Mesendoderm (in vitro differentiated cells): ENCODE measurements at regions not wholly inside any gene's neighbourhood (a gene's known extent, or its start where the extent isn't known, plus 50 kb on each side); places are given as distances from the start of the nearest gene placed in this dataset.

Experiments used
- DNase-seq: peaks from one replicate; pipeline ENCODE4 v3.0.0; 2013
- H2AK5ac ChIP-seq: 2 replicates; pipeline ENCODE4 v1.6.1; 2013; ENCODE audit warnings: low read length, inconsistent platforms
- H2BK120ac ChIP-seq: 2 replicates; pipeline ENCODE4 v1.6.1; 2013; ENCODE audit warnings: low read depth, mild to moderate bottlenecking, low read length, moderate library complexity, mixed read lengths
- H2BK15ac ChIP-seq: replicated peaks from 2 replicates; pipeline ENCODE4 v1.6.1; 2013; ENCODE audit warnings: low read depth, mild to moderate bottlenecking, moderate library complexity
- H2BK5ac ChIP-seq: 2 replicates; pipeline ENCODE4 v1.6.1; 2013; ENCODE audit warnings: low read length, inconsistent platforms
- H3K18ac ChIP-seq: 2 replicates; pipeline ENCODE4 v1.6.1; 2013; ENCODE audit warnings: mild to moderate bottlenecking, low read length, mixed read lengths
- H3K23ac ChIP-seq: one replicate; pipeline ENCODE4 v1.6.1; 2013; ENCODE audit warnings: low read length
- H3K27ac ChIP-seq: 2 replicates; pipeline ENCODE4 v1.5.1; 2013; ENCODE audit warnings: low read depth, mild to moderate bottlenecking, inconsistent platforms, low read length, moderate library complexity
- H3K27me3 ChIP-seq: 2 replicates; pipeline ENCODE4 v1.6.1; 2013; ENCODE audit warnings: low read length, control low read depth, mild to moderate bottlenecking, inconsistent platforms; ENCODE audit not compliant: insufficient read depth, poor library complexity
- H3K36me3 ChIP-seq: 2 replicates; pipeline ENCODE4 v1.6.1; 2013; ENCODE audit warnings: low read length, inconsistent platforms; ENCODE audit not compliant: control insufficient read depth, insufficient read depth
- H3K4ac ChIP-seq: one replicate; pipeline ENCODE4 v1.6.1; 2013; ENCODE audit warnings: low read depth, mild to moderate bottlenecking, low read length, moderate library complexity
- H3K4me1 ChIP-seq: 2 replicates; pipeline ENCODE4 v1.6.1; 2013; ENCODE audit warnings: low read depth, low read length, inconsistent platforms; ENCODE audit not compliant: control insufficient read depth
- H3K4me2 ChIP-seq: 2 replicates; pipeline ENCODE4 v1.6.1; 2013; ENCODE audit warnings: low read length
- H3K4me3 ChIP-seq: 2 replicates; pipeline ENCODE4 v1.5.1; 2013; ENCODE audit warnings: mild to moderate bottlenecking, low read length
- H3K56ac ChIP-seq: one replicate; pipeline ENCODE4 v1.6.1; 2013; ENCODE audit warnings: low read length
- H3K79me1 ChIP-seq: 2 replicates; pipeline ENCODE4 v1.6.1; 2013; ENCODE audit warnings: low read length, inconsistent platforms
- H3K79me2 ChIP-seq: 2 replicates; pipeline ENCODE4 v1.6.1; 2013; ENCODE audit warnings: mild to moderate bottlenecking, low read length; ENCODE audit not compliant: control insufficient read depth, insufficient read depth
- H3K9ac ChIP-seq: 2 replicates; pipeline ENCODE4 v1.6.1; 2013; ENCODE audit warnings: low read length, inconsistent platforms
- H4K5ac ChIP-seq: one replicate; pipeline ENCODE4 v1.6.1; 2013; ENCODE audit warnings: low read length
- H4K8ac ChIP-seq: one replicate; pipeline ENCODE4 v1.6.1; 2013; ENCODE audit warnings: low read depth, mild to moderate bottlenecking, control low read depth, low read length, moderate library complexity
- WGBS: extraction: QIAGEN DNeasy Blood & Tissue Kit; methylation state at CpG from one replicate; pipeline ENCODE4 v1.1.7; 2013; ENCODE audit warnings: low lambda C conversion rate, missing lambda C conversion rate; ENCODE audit not compliant: insufficient coverage; ENCODE audit errors: extremely low coverage; 5-methylcytosine and 5-hydroxymethylcytosine counted together

- H2BK5ac ChIP-seq, result no peak overlapping the region
- no peaks in the 10 kb centered on the region for H3K79me2 ChIP-seq
- no peaks in the 10 kb centered on the region for H3K79me1 ChIP-seq
- no peak overlapping the region for H4K8ac ChIP-seq
- H2BK15ac ChIP-seq, result no peak overlapping the region
- H3K36me3 ChIP-seq, result no peaks in the 10 kb centered on the region
- H3K23ac ChIP-seq, result no peak overlapping the region
- no peaks in the 10 kb centered on the region for H3K4me1 ChIP-seq
- no CpG with 5 or more reads among the region's 3 CpGs for WGBS
- H3K18ac ChIP-seq, result no peak overlapping the region
- H3K9ac ChIP-seq, result no peak overlapping the region
- H3K4ac ChIP-seq, result no peak overlapping the region
- DNase-seq, result no peak
- H2AK5ac ChIP-seq, result no peak overlapping the region
- H3K4me2 ChIP-seq, result no peak overlapping the region
- H3K56ac ChIP-seq, result no peak overlapping the region
- no peak overlapping the region for H3K27ac ChIP-seq
- no peak overlapping the region for H2BK120ac ChIP-seq
- no peaks in the 10 kb centered on the region for H3K27me3 ChIP-seq
- H3K4me3 ChIP-seq, result no peak overlapping the region
- no peak overlapping the region for H4K5ac ChIP-seq
Observed at GRCh38 chr20:22223236-22223635, 361.1 kb downstream of the FOXA2 start.

DNA sequence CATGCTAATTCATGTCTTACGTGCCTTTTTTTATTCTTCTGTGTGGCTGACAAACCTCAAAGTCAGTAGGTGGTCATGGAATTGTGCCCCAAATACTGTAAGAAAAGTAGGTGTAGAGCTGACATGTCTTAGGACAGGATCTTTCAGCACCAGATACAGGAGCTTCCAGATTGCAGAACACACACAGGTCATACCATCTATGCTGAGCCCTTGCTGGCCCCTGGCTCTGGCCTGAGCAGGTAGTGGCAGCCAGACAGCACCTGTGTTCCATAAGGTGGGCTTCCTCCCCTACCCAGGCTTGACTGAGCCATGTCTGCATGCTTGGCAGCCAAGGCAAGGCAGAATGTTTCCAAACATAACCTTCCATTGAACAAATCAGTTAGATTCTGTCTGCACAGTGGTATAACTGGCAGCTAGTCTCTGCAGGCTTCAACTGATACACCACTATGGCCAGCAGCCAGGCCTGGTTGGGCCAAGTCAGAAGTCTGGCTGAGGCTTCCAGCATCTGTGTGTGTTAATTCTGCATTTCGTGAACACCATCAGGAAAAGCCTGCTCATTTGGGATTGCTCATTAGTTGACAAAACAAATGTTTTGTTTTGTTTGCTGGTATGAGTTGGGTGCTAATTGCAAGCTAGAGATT, 366.5 kb downstream of the FOXA2 start:
- Histone ChIP-seq H2BK120ac (no peak overlapping the region), H2BK5ac (no peak overlapping the region), H4K8ac (no peak overlapping the region), H3K23ac (no peak overlapping the region), H3K27me3 (no peaks in the 10 kb centered on the region), H3K27ac (no peak overlapping the region), H3K9ac (no peak overlapping the region), H3K4me2 (no peak overlapping the region), H3K79me2 (no peaks in the 10 kb centered on the region), H3K79me1 (no peaks in the 10 kb centered on the region), H3K4me1 (no peaks in the 10 kb centered on the region), H2AK5ac (no peak overlapping the region), H3K4ac (no peak overlapping the region), H2BK15ac (no peak overlapping the region), H4K5ac (no peak overlapping the region), H3K18ac (no peak overlapping the region), H3K4me3 (no peak overlapping the region), H3K56ac (no peak overlapping the region), H3K36me3 (no peaks in the 10 kb centered on the region)
- WGBS, result no CpG with 5 or more reads among the region's 2 CpGs
- no peak for DNase-seq

DNA sequence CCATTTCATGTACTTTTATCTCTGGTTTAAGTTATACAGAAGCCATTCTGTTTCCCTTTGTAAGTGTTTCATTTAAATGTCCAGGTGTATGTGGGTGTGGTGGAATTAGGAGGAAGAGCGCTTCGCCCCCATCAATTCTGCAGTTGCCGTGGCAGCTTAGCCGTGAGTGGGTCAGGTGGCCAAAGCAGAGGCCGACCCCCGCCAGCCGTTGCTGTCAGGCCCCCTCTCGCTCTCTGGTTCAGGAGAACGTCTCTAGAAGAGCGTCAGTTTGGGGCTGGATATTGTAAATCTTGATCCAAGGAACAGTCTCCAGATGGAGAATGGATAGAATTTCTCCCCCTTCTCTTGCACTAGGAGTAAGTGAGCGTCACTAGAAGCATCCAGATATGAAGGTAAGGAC, 367.4 kb downstream of the FOXA2 start:
- no peak for DNase-seq

GRCh38 chr20:22214296-22214695, 370.1 kb downstream of the FOXA2 start:
- H3K18ac ChIP-seq, result no peak overlapping the region
- H3K23ac ChIP-seq, result no peak overlapping the region
- DNase-seq, result no peak
- H3K9ac ChIP-seq, result no peak overlapping the region
- H2BK120ac ChIP-seq, result no peak overlapping the region
- H3K79me2 ChIP-seq, result no peaks in the 10 kb centered on the region
- no peak overlapping the region for H2BK15ac ChIP-seq
- H2BK5ac ChIP-seq, result no peak overlapping the region
- no peaks in the 10 kb centered on the region for H3K27me3 ChIP-seq
- H3K36me3 ChIP-seq, result no peaks in the 10 kb centered on the region
- no CpG with 5 or more reads among the region's 3 CpGs for WGBS
- no peak overlapping the region for H3K4ac ChIP-seq
- no peaks in the 10 kb centered on the region for H3K4me1 ChIP-seq
- no peak overlapping the region for H4K8ac ChIP-seq
- no peaks in the 10 kb centered on the region for H3K79me1 ChIP-seq
- H3K56ac ChIP-seq, result no peak overlapping the region
- no peak overlapping the region for H2AK5ac ChIP-seq
- H3K4me3 ChIP-seq, result no peak overlapping the region
- H4K5ac ChIP-seq, result no peak overlapping the region
- H3K4me2 ChIP-seq, result no peak overlapping the region
- no peak overlapping the region for H3K27ac ChIP-seq

More for the DNA sequence above, 367.4 kb downstream of the FOXA2 start:
- no peak overlapping the region for H2BK15ac ChIP-seq
- no peak overlapping the region for H4K5ac ChIP-seq
- no peak overlapping the region for H3K9ac ChIP-seq
- no peak overlapping the region for H3K27ac ChIP-seq
- H3K36me3 ChIP-seq, result no peaks in the 10 kb centered on the region
- H2BK120ac ChIP-seq, result no peak overlapping the region
- H4K8ac ChIP-seq, result no peak overlapping the region
- H3K23ac ChIP-seq, result no peak overlapping the region
- H3K79me1 ChIP-seq, result no peaks in the 10 kb centered on the region
- no CpG with 5 or more reads among the region's 11 CpGs for WGBS
- H3K18ac ChIP-seq, result no peak overlapping the region
- H2BK5ac ChIP-seq, result no peak overlapping the region
- no peaks in the 10 kb centered on the region for H3K27me3 ChIP-seq
- no peak overlapping the region for H3K4ac ChIP-seq
- H3K4me3 ChIP-seq, result no peak overlapping the region
- no peak overlapping the region for H2AK5ac ChIP-seq
- H3K4me2 ChIP-seq, result no peak overlapping the region
- no peak overlapping the region for H3K56ac ChIP-seq
- no peaks in the 10 kb centered on the region for H3K4me1 ChIP-seq
- H3K79me2 ChIP-seq, result no peaks in the 10 kb centered on the region

- no peak overlapping the region for H3K4me2 ChIP-seq
- H3K9ac ChIP-seq, result no peak overlapping the region
- no peak for DNase-seq
- H3K56ac ChIP-seq, result no peak overlapping the region
- H2BK15ac ChIP-seq, result no peak overlapping the region
- no peaks in the 10 kb centered on the region for H3K36me3 ChIP-seq
- no peaks in the 10 kb centered on the region for H3K27me3 ChIP-seq
- H3K27ac ChIP-seq, result no peak overlapping the region
- H3K4me1 ChIP-seq, result no peaks in the 10 kb centered on the region
- no peak overlapping the region for H2BK5ac ChIP-seq
- WGBS, result no CpG with 5 or more reads among the region's 4 CpGs
- H3K4ac ChIP-seq, result no peak overlapping the region
- no peak overlapping the region for H4K5ac ChIP-seq
- H2BK120ac ChIP-seq, result no peak overlapping the region
- H2AK5ac ChIP-seq, result no peak overlapping the region
- no peaks in the 10 kb centered on the region for H3K79me2 ChIP-seq
- no peak overlapping the region for H4K8ac ChIP-seq
- H3K18ac ChIP-seq, result no peak overlapping the region
- no peak overlapping the region for H3K4me3 ChIP-seq
- no peak overlapping the region for H3K23ac ChIP-seq
- no peaks in the 10 kb centered on the region for H3K79me1 ChIP-seq
Observed at GRCh38 chr20:22213271-22213670, 371.1 kb downstream of the FOXA2 start.

DNA sequence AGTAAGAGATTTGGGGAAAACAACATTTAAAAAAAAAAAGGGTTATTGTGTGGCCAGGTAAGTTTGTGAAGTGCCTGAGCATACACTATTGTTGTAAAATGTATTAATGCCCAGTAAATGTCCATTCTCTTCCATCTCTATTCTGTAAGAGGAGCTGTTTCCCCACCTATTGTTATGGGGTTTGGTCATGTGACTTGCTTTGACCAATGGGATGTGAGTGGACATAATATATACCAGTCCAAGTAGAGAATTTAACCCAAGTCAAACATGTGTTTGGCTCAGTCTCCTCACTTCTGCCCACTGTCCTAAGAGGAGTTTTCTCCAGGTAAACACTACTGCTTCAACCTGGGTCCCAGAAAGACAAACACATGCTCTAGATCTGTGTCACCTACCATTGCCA, 377.1 kb downstream of the FOXA2 start:
- no peak overlapping the region for H3K9ac ChIP-seq
- H3K4me1 ChIP-seq, result no peaks in the 10 kb centered on the region
- H2BK120ac ChIP-seq, result no peak overlapping the region
- no peaks in the 10 kb centered on the region for H3K79me2 ChIP-seq
- H4K5ac ChIP-seq, result no peak overlapping the region
- H3K36me3 ChIP-seq, result no peaks in the 10 kb centered on the region
- DNase-seq, result no peak
- H3K79me1 ChIP-seq, result no peaks in the 10 kb centered on the region
- no peaks in the 10 kb centered on the region for H3K27me3 ChIP-seq
- H3K4ac ChIP-seq, result no peak overlapping the region
- H3K27ac ChIP-seq, result no peak overlapping the region
- no peak overlapping the region for H3K4me3 ChIP-seq
- H3K18ac ChIP-seq, result no peak overlapping the region
- H2BK5ac ChIP-seq, result no peak overlapping the region
- no peak overlapping the region for H3K56ac ChIP-seq
- no peak overlapping the region for H2BK15ac ChIP-seq
- no peak overlapping the region for H4K8ac ChIP-seq
- no peak overlapping the region for H3K4me2 ChIP-seq
- H3K23ac ChIP-seq, result no peak overlapping the region
- H2AK5ac ChIP-seq, result no peak overlapping the region
